ENCODE measurements at regions not wholly inside any gene's neighbourhood (a gene's known extent, or its start where the extent isn't known, plus 50 kb on each side); places are given as distances from the start of the nearest gene placed in this dataset.
"Not testable (repeated sequence)": the region's sequence is repeated elsewhere in the genome, so short reads cannot be mapped to it uniquely, and the experiment has no call there.

- no peak for DNase-seq (ENCODE audit: missing footprints)
- no peak for ATAC-seq
- intact Hi-C loops (cut with DNase I) = no loop called here
Measured at GRCh38 chr4:79585834-79586233, 177.8 kb upstream of the GK2 start.

- no peak for DNase-seq (ENCODE audit: missing footprints)
- intact Hi-C loops (cut with DNase I) = no loop called here
- peak; percentile 58 for ATAC-seq
Measured at GRCh38 chr4:79585330-79585729, 177.3 kb upstream of the GK2 start.

- DNase-seq (ENCODE audit: missing footprints) (no peak), ATAC-seq (peak; percentile 62)
- intact Hi-C loops (cut with DNase I) = no loop called here
Measured at GRCh38 chr4:79584902-79585301, 176.9 kb upstream of the GK2 start.

GRCh38 chr4:79584352-79584751 is 176.3 kb upstream of the GK2 start:
- intact Hi-C loops (cut with DNase I) = no loop called here
- ATAC-seq (peak; percentile 86), DNase-seq (ENCODE audit: missing footprints) (no peak)

- DNase-seq (ENCODE audit: missing footprints) (no peak), ATAC-seq (no peak)
- intact Hi-C loops (cut with DNase I) = loop anchor here (5.0 kb wide), 2 partner anchors 536 to 626 kb away; no protein-coding TSS in a partner anchor
Measured at GRCh38 chr4:79578606-79579005, 170.6 kb upstream of the GK2 start.

- ATAC-seq = peak; percentile 56
- intact Hi-C loops (cut with DNase I) = loop anchor here (5.0 kb wide), 2 partner anchors 534 to 624 kb away; no protein-coding TSS in a partner anchor
- DNase-seq (ENCODE audit: missing footprints) = no peak
Measured at GRCh38 chr4:79576429-79576753, 168.4 kb upstream of the GK2 start.

GRCh38 chr4:79575709-79576428 is 167.8 kb upstream of the GK2 start:
- intact Hi-C loops (cut with DNase I) = loop anchor here (5.0 kb wide), 2 partner anchors 534 to 624 kb away; no protein-coding TSS in a partner anchor
- no peak for DNase-seq (ENCODE audit: missing footprints)

GRCh38 chr4:79574741-79575451 is 166.9 kb upstream of the GK2 start:
- intact Hi-C loops (cut with DNase I) = loop anchor here (5.0 kb wide), 2 partner anchors 533 to 623 kb away; no protein-coding TSS in a partner anchor
- ATAC-seq (peak; percentile 40), DNase-seq (ENCODE audit: missing footprints) (no peak)

More at GRCh38 chr4:79575709-79576428, 167.8 kb upstream of the GK2 start:
- ATAC-seq = peak; percentile 77

GRCh38 chr4:79563219-79563618 is 155.2 kb upstream of the GK2 start:
- ATAC-seq = no peak
- intact Hi-C loops (cut with DNase I) = no loop called here
- DNase-seq (ENCODE audit: missing footprints) = no peak

GRCh38 chr4:79561751-79562150 is 153.7 kb upstream of the GK2 start:
- DNase-seq (ENCODE audit: missing footprints) = no peak
- intact Hi-C loops (cut with DNase I) = no loop called here
- no peak for ATAC-seq

GRCh38 chr4:79559398-79559797 is 151.4 kb upstream of the GK2 start:
- DNase-seq (ENCODE audit: missing footprints); intact Hi-C loops (cut with DNase I); ATAC-seq: not testable (repeated sequence)

- no peak for ATAC-seq
- no peak for DNase-seq (ENCODE audit: missing footprints)
- intact Hi-C loops (cut with DNase I) = no loop called here
Measured at GRCh38 chr4:79552311-79552710, 144.3 kb upstream of the GK2 start.

- intact Hi-C loops (cut with DNase I) = no loop called here
- ATAC-seq (no peak), DNase-seq (ENCODE audit: missing footprints) (no peak)
Measured at GRCh38 chr4:79551555-79551954, 143.5 kb upstream of the GK2 start.

GRCh38 chr4:79547851-79548250 is 139.8 kb upstream of the GK2 start:
- ATAC-seq (no peak), DNase-seq (ENCODE audit: missing footprints) (no peak)
- intact Hi-C loops (cut with DNase I) = no loop called here

- DNase-seq (ENCODE audit: missing footprints); intact Hi-C loops (cut with DNase I); ATAC-seq: not testable (repeated sequence)
Measured at GRCh38 chr4:79545292-79545691, 137.3 kb upstream of the GK2 start.

- ATAC-seq (no peak), DNase-seq (ENCODE audit: missing footprints) (no peak)
- intact Hi-C loops (cut with DNase I) = no loop called here
Measured at GRCh38 chr4:79540143-79540542, 132.1 kb upstream of the GK2 start.

- DNase-seq (ENCODE audit: missing footprints) (no peak), ATAC-seq (no peak)
- intact Hi-C loops (cut with DNase I) = no loop called here
Measured at GRCh38 chr4:79535516-79535915, 127.5 kb upstream of the GK2 start.

GRCh38 chr4:79528241-79528706 is 120.2 kb upstream of the GK2 start:
- DNase-seq (ENCODE audit: missing footprints) = no peak
- intact Hi-C loops (cut with DNase I) = no loop called here
- no peak for ATAC-seq

GRCh38 chr4:79526641-79527565 is 118.9 kb upstream of the GK2 start:
- intact Hi-C loops (cut with DNase I) = no loop called here
- DNase-seq (ENCODE audit: missing footprints) = no peak
- no peak for ATAC-seq

Measured in Right ventricle myocardium inferior (tissue), 1 donor.